H1 (cell line): ENCODE measurements at regions not wholly inside any gene's neighbourhood (a gene's known extent, or its start where the extent isn't known, plus 50 kb on each side); places are given as distances from the start of the nearest gene placed in this dataset.

Source experiments
- CHD2 ChIP-seq: IDR thresholded peaks from 2 replicates; pipeline ENCODE4 v1.6.1; 2012; ENCODE audit warnings: low read length, improper control_type of control experiment
- CREB1 ChIP-seq: IDR thresholded peaks from 2 replicates; pipeline ENCODE4 v1.6.1; 2012; ENCODE audit warnings: inconsistent platforms
- CTCF ChIP-seq, 3 experiments: IDR thresholded peaks; 1 replicate in 2 of 3; 2 replicates in 1 of 3; pipeline versions ENCODE4 v1.5.1 to v1.6.1; 2011; ENCODE audit warnings: low read length in 3 of 3, mild to moderate bottlenecking in 3 of 3, inconsistent platforms in 2 of 3, low read depth in 1 of 3, moderate library complexity in 1 of 3; ENCODE audit not compliant: insufficient read depth in 1 of 3; ENCODE audit errors: control extremely low read depth in 1 of 3
- EP300 ChIP-seq, 2 experiments: IDR thresholded peaks; 1 replicate in 1 of 2; 2 replicates in 1 of 2; pipeline ENCODE4 v1.6.1; 2011 to 2012; ENCODE audit warnings: low read depth in 2 of 2, low read length in 2 of 2, mild to moderate bottlenecking in 2 of 2, borderline replicate concordance in 1 of 2, inconsistent platforms in 1 of 2, moderate library complexity in 1 of 2
- POLR2A ChIP-seq, 2 experiments: IDR thresholded peaks; 1 replicate in 1 of 2; 2 replicates in 1 of 2; pipeline ENCODE4 v1.6.1; 2011; ENCODE audit warnings: low read depth in 2 of 2, low read length in 2 of 2, mild to moderate bottlenecking in 2 of 2; ENCODE audit errors: control extremely low read depth in 1 of 2
- RFX5 ChIP-seq: IDR thresholded peaks from 2 replicates; pipeline ENCODE4 v1.6.1; 2011; ENCODE audit warnings: low read depth, low read length, improper control_type of control experiment, borderline replicate concordance
- YY1 ChIP-seq: IDR thresholded peaks from 2 replicates; pipeline ENCODE4 v1.6.1; 2011; ENCODE audit warnings: low read depth, mild to moderate bottlenecking, low read length

GRCh38 chr14:65228956-65229747 is 126.8 kb upstream of the MAX start:
- TF ChIP-seq CTCF (IDR thresholded peaks at IDR 0.05; ENCODE audit: control extremely low read depth in 1 of 3, insufficient read depth in 1 of 3, low read depth in 1 of 3, low read length in 3 of 3) = no peak
- TF ChIP-seq POLR2A (IDR thresholded peaks at IDR 0.05; ENCODE audit: control extremely low read depth in 1 of 2, low read depth in 2 of 2, low read length in 2 of 2) = no peak
- no peak for TF ChIP-seq CREB1
- TF ChIP-seq CHD2 = no peak
- no peak for TF ChIP-seq YY1
- TF ChIP-seq RFX5 = no peak
- TF ChIP-seq EP300 (IDR thresholded peaks at IDR 0.05; ENCODE audit: borderline replicate concordance in 1 of 2, low read depth in 2 of 2, low read length in 2 of 2) = no peak
